CD14-positive monocyte (primary cell): ENCODE measurements at regions not wholly inside any gene's neighbourhood (a gene's known extent, or its start where the extent isn't known, plus 50 kb on each side); places are given as distances from the start of the nearest gene placed in this dataset.

Experiments
- DNase-seq, 3 donors: peaks; one replicate each; pipeline ENCODE4 v3.0.0-alpha.2; 2011 to 2022
- H2AFZ ChIP-seq: 2 replicates; pipeline ENCODE4 v1.6.0; 2012; ENCODE audit warnings: mild to moderate bottlenecking, low read depth, low read length, inconsistent platforms; ENCODE audit not compliant: insufficient read depth, poor library complexity, severe bottlenecking
- H3K27ac ChIP-seq, 2 donors: 1 replicate in 1 of 2; 2 replicates in 1 of 2; pipeline ENCODE4 v1.5.1; 2012 to 2013; ENCODE audit warnings: low read length in 2 of 2, control low read depth in 1 of 2, inconsistent platforms in 1 of 2, low read depth in 1 of 2, mild to moderate bottlenecking in 1 of 2
- H3K27me3 ChIP-seq, 2 donors: one replicate each; pipeline versions ENCODE4 v1.6.0 to v1.6.1; 2011 to 2013; ENCODE audit warnings: low read length in 2 of 2; ENCODE audit not compliant: control insufficient read depth in 2 of 2, insufficient read depth in 2 of 2
- H3K36me3 ChIP-seq, 2 donors: replicated peaks in 1 of 2; 1 replicate in 1 of 2; 2 replicates in 1 of 2; pipeline versions ENCODE4 v1.5.1 to v1.6.1; 2012 to 2013; ENCODE audit warnings: low read length in 2 of 2, control low read depth in 1 of 2, inconsistent platforms in 1 of 2, mild to moderate bottlenecking in 1 of 2; ENCODE audit not compliant: insufficient read depth in 2 of 2, control insufficient read depth in 1 of 2
- H3K4me1 ChIP-seq, 2 donors: 1 replicate in 1 of 2; 2 replicates in 1 of 2; pipeline versions ENCODE4 v1.5.1 to v1.6.1; 2012 to 2013; ENCODE audit warnings: low read length in 2 of 2, control low read depth in 1 of 2, inconsistent platforms in 1 of 2, mild to moderate bottlenecking in 1 of 2, moderate library complexity in 1 of 2; ENCODE audit not compliant: insufficient read depth in 2 of 2, control insufficient read depth in 1 of 2
- H3K4me2 ChIP-seq: replicated peaks from 2 replicates; pipeline ENCODE3; 2012; ENCODE audit warnings: low read length, moderate library complexity, mild to moderate bottlenecking; ENCODE audit not compliant: poor library complexity, severe bottlenecking; ENCODE audit errors: extremely low read depth
- H3K4me3 ChIP-seq, 3 experiments: fragments of 200-600 bp in 1 of 3; sonication (generic) in 1 of 3; replicated peaks in 1 of 3; 1 replicate in 2 of 3; 2 replicates in 1 of 3; pipeline ENCODE4 v1.5.1; 2011 to 2013; ENCODE audit warnings: low read length in 3 of 3, mild to moderate bottlenecking in 3 of 3, control low read depth in 2 of 3, low read depth in 2 of 3, inconsistent platforms in 1 of 3, moderate library complexity in 1 of 3
- H3K79me2 ChIP-seq: 2 replicates; pipeline ENCODE4 v1.6.0; 2012; ENCODE audit warnings: mild to moderate bottlenecking, control low read depth, inconsistent platforms, low read length, moderate library complexity; ENCODE audit not compliant: insufficient read depth
- H3K9ac ChIP-seq: 2 replicates; pipeline ENCODE4 v1.6.0; 2017; ENCODE audit warnings: low read length, mild to moderate bottlenecking; ENCODE audit not compliant: insufficient read depth, poor library complexity, severe bottlenecking
- H3K9me3 ChIP-seq, 2 donors: replicated peaks in 1 of 2; 1 replicate in 1 of 2; 2 replicates in 1 of 2; pipeline versions ENCODE4 v1.5.1 to v1.6.1; 2012 to 2013; ENCODE audit warnings: low read length in 2 of 2, control low read depth in 1 of 2; ENCODE audit not compliant: control insufficient read depth in 1 of 2, insufficient read depth in 1 of 2
- H4K20me1 ChIP-seq: 2 replicates; pipeline ENCODE4 v1.6.0; 2012; ENCODE audit warnings: mild to moderate bottlenecking, low read length, control low read depth, moderate library complexity; ENCODE audit not compliant: insufficient read depth
- H3K27ac Mint-ChIP-seq, 7 donors: one replicate each; pipeline ENCODE4 v1.8.0; 2020; ENCODE audit warnings: mild to moderate bottlenecking in 7 of 7, mixed read lengths in 7 of 7, moderate library complexity in 6 of 7, inconsistent platforms in 2 of 7
- H3K27me3 Mint-ChIP-seq, 3 donors: one replicate each; pipeline ENCODE4 v1.8.0; 2021 to 2022; ENCODE audit warnings: low read depth in 3 of 3, mild to moderate bottlenecking in 3 of 3, mixed read lengths in 3 of 3, moderate library complexity in 3 of 3, inconsistent platforms in 1 of 3
- H3K36me3 Mint-ChIP-seq, 2 donors: one replicate each; pipeline ENCODE4 v1.8.0; 2020; ENCODE audit warnings: mixed read lengths in 2 of 2, inconsistent platforms in 1 of 2, mild to moderate bottlenecking in 1 of 2
- H3K4me1 Mint-ChIP-seq: one replicate; pipeline ENCODE4 v1.8.0; 2020; ENCODE audit warnings: mild to moderate bottlenecking, mixed read lengths
- H3K4me3 Mint-ChIP-seq, 2 donors: one replicate each; pipeline ENCODE4 v1.8.0; 2020; ENCODE audit warnings: mild to moderate bottlenecking in 2 of 2, mixed read lengths in 2 of 2, moderate library complexity in 1 of 2
- H3K9me3 Mint-ChIP-seq, 7 donors: one replicate each; pipeline ENCODE4 v1.8.0; 2020 to 2022; ENCODE audit warnings: mixed read lengths in 7 of 7, mild to moderate bottlenecking in 6 of 7, moderate library complexity in 6 of 7, inconsistent platforms in 2 of 7
- CTCF ChIP-seq: fragments of 200-600 bp; IDR thresholded peaks from one replicate; pipeline ENCODE4 v1.8.0; 2022; ENCODE audit warnings: antibody characterized with exemption, mild to moderate bottlenecking
- WGBS: methylation state at CpG from one replicate; pipeline ENCODE4 v1.1.5; 2013; ENCODE audit warnings: missing lambda C conversion rate; ENCODE audit not compliant: insufficient coverage; 5-methylcytosine and 5-hydroxymethylcytosine counted together
- intact Hi-C, 2 donors: fragments of 100-400 bp; cut with micrococcal nuclease; formaldehyde crosslinking; loops; one replicate each; pipeline versions ENCODE4 v1.15.0 to v1.15.1; 2023

- no peak for DNase-seq
- H2AFZ ChIP-seq = no peak overlapping the region
- peaks cover 0 to under 1% of the 10 kb centered on the region in 2 donors for H3K9me3 ChIP-seq
- no peak overlapping the region for H3K9ac ChIP-seq
- Mint-ChIP-seq H3K36me3 (no peaks in the 10 kb centered on the region), H3K27me3 (peaks cover 0 to 9% (median 7%) of the 10 kb centered on the region in 3 donors), H3K9me3 (peaks cover 0 to 4% (median 0%) of the 10 kb centered on the region in 7 donors), H3K4me1 (no peaks in the 10 kb centered on the region), H3K4me3 (no peak overlapping the region), H3K27ac (no peak overlapping the region)
- H4K20me1 ChIP-seq = no peaks in the 10 kb centered on the region
- H3K27me3 ChIP-seq = no peaks in the 10 kb centered on the region
- 98% methylated on average over 5 of the region's 6 CpGs for WGBS
- no peak overlapping the region for H3K27ac ChIP-seq
- intact Hi-C loops = no loop called here
- no peak for TF ChIP-seq CTCF
- H3K4me3 ChIP-seq = no peak overlapping the region
- no peak overlapping the region for H3K4me2 ChIP-seq
- H3K36me3 ChIP-seq = no peaks in the 10 kb centered on the region
- H3K79me2 ChIP-seq = no peaks in the 10 kb centered on the region
- H3K4me1 ChIP-seq = no peaks in the 10 kb centered on the region
Observed at GRCh38 chr2:12033494-12033893, 287.1 kb downstream of the LPIN1 start.

GRCh38 chr2:12034382-12034781, 287.9 kb downstream of the LPIN1 start:
- H3K27ac ChIP-seq = no peak overlapping the region
- WGBS = no CpG with 5 or more reads among the region's 8 CpGs
- H3K4me1 Mint-ChIP-seq = no peaks in the 10 kb centered on the region

More at GRCh38 chr2:12034382-12034781, 287.9 kb downstream of the LPIN1 start:
- Histone ChIP-seq H3K4me2 (no peak overlapping the region), H3K79me2 (no peaks in the 10 kb centered on the region), H3K4me3 (no peak overlapping the region), H3K9me3 (peaks cover 0 to 5% of the 10 kb centered on the region in 2 donors), H4K20me1 (no peaks in the 10 kb centered on the region), H3K4me1 (no peaks in the 10 kb centered on the region), H3K27me3 (no peaks in the 10 kb centered on the region), H3K36me3 (no peaks in the 10 kb centered on the region), H2AFZ (no peak overlapping the region), H3K9ac (no peak overlapping the region)
- no peak overlapping the region for H3K27ac Mint-ChIP-seq
- peaks cover 0 to 9% (median 7%) of the 10 kb centered on the region in 3 donors for H3K27me3 Mint-ChIP-seq
- no peak for TF ChIP-seq CTCF
- H3K9me3 Mint-ChIP-seq = peaks cover 0 to 11% (median 3%) of the 10 kb centered on the region in 7 donors
- no peak for DNase-seq
- H3K36me3 Mint-ChIP-seq = no peaks in the 10 kb centered on the region
- no peak overlapping the region for H3K4me3 Mint-ChIP-seq
- intact Hi-C loops = no loop called here
